ENCODE measurements at regions not wholly inside any gene's neighbourhood (a gene's known extent, or its start where the extent isn't known, plus 50 kb on each side); places are given as distances from the start of the nearest gene placed in this dataset.

GRCh38 chr20:57809149-57809548 is 99.3 kb upstream of the PMEPA1 start:
- TF ChIP-seq CTCF (conservative IDR thresholded peaks at IDR 0.05; ENCODE audit: low read depth in 2 of 2): no peak
- TF ChIP-seq EZH2 (IDR thresholded peaks at IDR 0.05; ENCODE audit: low read depth, unreplicated experiment): no peak
- no peak for TF ChIP-seq POLR2AphosphoS5 (IDR thresholded peaks at IDR 0.05; ENCODE audit: low read depth)
- TF ChIP-seq JUNB (IDR thresholded peaks at IDR 0.05; ENCODE audit: unreplicated experiment): no peak
- no peak for TF ChIP-seq REST (IDR thresholded peaks at IDR 0.05; ENCODE audit: unreplicated experiment)
- no peak for TF ChIP-seq EZH2phosphoT487 (IDR thresholded peaks at IDR 0.05; ENCODE audit: unreplicated experiment)
- no peak for TF ChIP-seq CREB1 (CRISPR knock-in tag; IDR thresholded peaks at IDR 0.05; ENCODE audit: low read depth)
- no peak for TF ChIP-seq ETS1 (IDR thresholded peaks at IDR 0.05)
- no peak for TF ChIP-seq NANOG (IDR thresholded peaks at IDR 0.05; ENCODE audit: borderline replicate concordance)
- TF ChIP-seq ZNF462 (CRISPR knock-in tag; IDR thresholded peaks at IDR 0.05): no peak
- TF ChIP-seq ZNF114 (CRISPR knock-in tag; IDR thresholded peaks at IDR 0.05): no peak
